GM19438 (cell line): ENCODE measurements at regions not wholly inside any gene's neighbourhood (a gene's known extent, or its start where the extent isn't known, plus 50 kb on each side); places are given as distances from the start of the nearest gene placed in this dataset.

Experiments used
- ATAC-seq: cut with Tn5 transposase; IDR thresholded peaks from one replicate; pipeline ENCODE4 v1.9.1; 2021; ENCODE audit warnings: low read depth; ENCODE audit not compliant: unreplicated experiment

- ATAC-seq: no peak
These were observed 49.9 kb upstream of the RAB6C start for GRCh38 chr2:129929321-129930290.
